HPDE6-E6E7 (cell line): ENCODE measurements at regions not wholly inside any gene's neighbourhood (a gene's known extent, or its start where the extent isn't known, plus 50 kb on each side); places are given as distances from the start of the nearest gene placed in this dataset.
"Not testable (repeated sequence)": the region's sequence is repeated elsewhere in the genome, so short reads cannot be mapped to it uniquely, and the experiment has no call there.

ENCODE experiments used
- DNase-seq: peaks from one replicate; pipeline ENCODE4 v3.0.0; 2011; ENCODE audit warnings: missing footprints; ENCODE audit errors: extremely low spot score

DNA sequence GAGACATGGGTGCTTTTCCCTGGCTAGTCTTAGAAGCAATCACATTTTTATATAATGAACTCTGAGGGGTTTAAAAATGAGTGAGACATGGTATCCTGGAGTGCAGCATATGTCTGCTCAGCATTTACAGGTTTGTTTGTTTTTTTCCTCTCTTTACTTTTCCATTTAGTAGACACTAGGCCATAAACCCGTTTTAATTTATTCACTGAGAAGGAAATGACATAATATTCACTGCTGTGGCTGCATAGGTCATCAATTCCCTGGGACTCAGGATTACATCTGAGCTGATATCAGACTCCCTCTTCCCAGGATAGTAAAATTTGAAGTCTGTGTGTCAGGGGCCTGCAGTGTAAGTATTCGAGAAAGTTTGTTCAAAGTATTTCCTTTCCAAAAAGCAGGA lies 178.9 kb upstream of the SPRY1 start:
- no peak for DNase-seq

DNA sequence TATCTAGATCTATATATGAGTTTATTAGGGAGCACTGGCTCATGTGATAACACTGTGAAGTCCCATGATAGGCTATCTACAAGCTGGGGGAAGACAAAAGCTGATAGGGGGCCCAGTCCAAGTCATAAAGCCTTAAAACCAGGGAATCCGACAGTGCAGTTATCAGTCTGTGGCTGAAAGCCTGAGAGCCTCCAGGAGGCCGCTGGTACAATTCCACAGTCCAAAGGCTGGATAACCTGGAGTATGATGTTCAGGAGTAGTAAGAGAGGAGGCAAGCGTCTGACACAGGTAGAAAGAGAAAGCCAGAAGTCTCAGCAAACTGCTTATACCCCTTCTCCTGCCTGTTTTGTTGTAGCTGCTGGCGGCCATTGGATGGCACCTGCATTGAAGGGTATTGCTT lies 177.6 kb upstream of the SPRY1 start:
- no peak for DNase-seq

DNA sequence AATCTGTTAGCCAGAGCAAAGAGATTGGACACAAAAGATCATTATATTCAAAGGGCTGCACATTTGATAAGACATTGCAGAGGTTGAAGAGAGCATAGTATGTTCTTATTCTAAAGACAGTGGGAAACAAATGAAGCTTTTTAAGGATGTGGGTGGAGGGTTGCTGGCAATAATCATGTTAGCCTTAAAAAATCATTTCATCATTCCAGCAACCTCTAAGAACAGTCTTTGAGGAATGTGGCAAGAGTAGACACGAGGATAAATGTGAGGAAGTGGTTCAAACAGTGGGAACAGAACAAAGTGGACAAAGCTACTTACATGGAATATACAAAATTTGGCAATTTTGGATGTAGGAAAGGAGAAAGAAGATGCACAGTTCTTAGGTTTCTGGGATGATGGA lies 167.3 kb upstream of the SPRY1 start:
- DNase-seq = no peak

DNA sequence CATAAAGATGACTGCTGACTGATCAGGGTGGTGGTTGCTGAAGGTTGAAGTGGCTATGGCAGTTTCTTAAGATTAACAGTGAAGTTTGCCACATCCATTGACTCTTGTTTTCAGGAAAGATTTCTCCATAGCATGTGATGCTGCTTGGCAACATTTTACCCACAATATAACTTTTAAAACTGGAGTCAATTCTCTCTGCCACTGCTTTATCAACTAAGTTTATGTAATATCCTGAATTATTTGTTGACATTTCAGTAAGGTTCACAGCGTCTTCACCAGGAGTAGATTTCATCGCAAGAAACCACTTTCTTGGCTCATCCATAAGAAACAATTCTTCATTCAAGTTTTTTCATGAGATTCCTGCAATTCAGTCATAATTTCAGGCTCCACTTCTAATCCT lies 166.5 kb upstream of the SPRY1 start:
- DNase-seq = no peak

DNA sequence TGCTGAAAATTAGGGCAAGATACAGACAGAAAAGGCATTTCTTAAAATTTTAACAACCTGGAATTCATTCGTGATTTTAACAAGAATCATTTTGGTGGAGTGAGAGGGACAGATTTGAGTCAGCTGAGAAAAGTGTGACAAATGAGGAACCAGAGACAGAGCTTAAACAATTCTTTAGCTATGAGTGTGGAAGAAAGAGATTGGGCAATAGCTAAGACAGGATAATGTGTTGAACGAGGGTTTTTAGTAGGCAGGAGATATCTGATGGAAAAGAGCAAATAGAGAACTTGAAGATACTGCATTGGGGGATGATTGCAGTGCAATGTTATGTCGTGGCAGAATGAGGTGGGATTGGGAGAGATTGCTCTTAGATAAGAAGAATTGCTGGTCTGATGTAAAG lies 164.2 kb upstream of the SPRY1 start:
- no peak for DNase-seq

DNA sequence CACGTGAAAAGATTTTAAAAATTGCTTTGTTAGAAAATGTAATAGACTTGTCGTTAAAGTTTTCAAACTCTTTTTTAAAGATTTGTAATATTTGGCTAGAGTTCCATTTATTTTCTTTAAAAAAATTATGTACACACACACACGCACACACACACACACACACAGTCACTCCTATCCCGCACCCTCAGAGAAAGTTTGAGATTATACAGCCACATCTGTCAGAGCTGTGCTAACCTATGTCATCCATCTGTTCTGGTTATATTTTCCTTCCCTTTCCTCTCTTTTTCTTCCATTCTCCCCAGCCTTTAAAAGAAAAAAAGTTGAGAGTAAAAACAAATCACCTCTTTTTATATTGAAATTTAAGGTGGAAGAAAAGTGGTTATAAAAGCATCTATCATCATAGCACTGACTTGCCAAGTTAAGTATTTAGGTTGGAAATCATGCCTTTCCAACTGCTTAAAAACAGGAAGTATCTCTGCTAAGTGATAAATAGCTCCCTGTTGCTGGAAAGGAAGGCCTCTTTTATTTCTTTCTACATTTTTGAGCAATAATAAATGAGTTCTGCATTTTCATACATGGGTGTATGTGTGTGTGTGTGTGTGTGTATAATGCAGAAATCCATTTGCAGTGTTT lies 163.3 kb upstream of the SPRY1 start:
- no peak for DNase-seq

DNA sequence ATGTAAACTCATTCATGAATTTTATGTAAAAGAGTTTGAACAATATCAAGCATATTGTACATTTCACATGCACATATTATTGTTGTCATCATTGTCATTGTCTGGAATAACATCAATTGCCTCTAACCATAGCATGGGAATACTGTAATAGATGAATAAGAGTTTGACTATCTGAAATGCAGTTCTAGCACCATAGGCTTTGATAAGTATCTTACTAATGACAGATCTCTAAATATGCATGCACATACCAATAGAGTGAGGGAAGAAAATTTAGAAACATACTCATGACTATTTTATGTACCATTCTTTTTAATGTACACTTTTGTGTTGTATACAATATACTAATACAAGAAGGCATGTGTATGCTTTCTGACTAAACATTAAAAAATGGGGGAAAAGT lies 161.6 kb upstream of the SPRY1 start:
- no peak for DNase-seq

DNA sequence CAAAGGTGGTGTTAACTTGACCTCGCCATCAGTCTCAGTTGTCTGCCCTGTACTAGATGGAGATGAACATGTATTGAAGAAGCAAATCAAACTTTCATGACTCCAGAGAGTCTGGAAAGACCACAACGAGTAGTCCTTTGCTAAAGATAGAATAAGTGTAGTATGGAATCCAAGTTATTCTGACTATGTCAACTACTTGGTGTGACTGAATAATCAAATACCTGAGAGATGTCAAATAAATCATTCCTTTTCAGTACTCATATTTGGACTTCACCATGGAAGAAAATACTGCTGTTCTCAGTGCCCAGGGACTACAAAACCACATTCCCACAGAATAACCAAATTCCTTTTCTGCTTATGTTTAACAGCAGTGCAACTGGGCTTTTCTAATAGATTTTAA lies 161.2 kb upstream of the SPRY1 start:
- DNase-seq = no peak

DNA sequence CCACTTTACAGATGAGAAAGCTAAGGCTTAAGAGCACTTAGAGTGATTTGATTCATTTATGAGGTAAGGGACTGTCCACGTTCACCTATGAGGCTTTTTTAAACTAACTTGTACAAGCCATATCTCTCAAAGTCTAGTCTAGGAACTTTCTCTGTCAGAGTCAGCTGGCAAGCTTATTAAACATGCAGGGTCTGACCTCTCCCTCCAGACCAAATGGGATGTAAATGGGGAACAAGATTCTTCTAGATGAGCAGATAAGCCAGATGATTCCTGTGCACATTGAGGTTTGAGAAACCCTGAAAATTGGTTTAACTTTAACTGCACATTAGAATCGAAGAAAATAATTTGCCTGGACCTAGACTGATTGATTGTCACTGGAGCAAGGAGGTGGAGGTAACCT lies 160.0 kb upstream of the SPRY1 start:
- DNase-seq = no peak

DNA sequence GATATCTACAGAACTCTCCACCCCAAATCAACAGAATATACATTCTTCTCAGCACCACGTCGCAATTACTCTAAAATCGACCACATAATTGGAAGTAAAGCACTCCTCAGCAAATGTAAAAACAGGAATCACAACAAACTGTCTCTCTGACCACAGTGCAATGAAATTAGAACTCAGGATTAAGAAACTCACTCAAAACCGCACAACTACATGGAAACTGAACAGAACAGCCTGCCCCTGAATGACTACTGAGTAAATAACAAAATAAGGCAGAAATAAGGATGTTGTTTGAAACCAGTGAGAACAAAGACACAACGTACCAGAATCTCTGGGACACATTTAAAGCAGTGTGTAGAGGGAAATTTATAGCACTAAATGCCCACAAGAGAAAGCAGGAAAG lies 156.3 kb upstream of the SPRY1 start:
- DNase-seq = not testable (repeated sequence)

DNA sequence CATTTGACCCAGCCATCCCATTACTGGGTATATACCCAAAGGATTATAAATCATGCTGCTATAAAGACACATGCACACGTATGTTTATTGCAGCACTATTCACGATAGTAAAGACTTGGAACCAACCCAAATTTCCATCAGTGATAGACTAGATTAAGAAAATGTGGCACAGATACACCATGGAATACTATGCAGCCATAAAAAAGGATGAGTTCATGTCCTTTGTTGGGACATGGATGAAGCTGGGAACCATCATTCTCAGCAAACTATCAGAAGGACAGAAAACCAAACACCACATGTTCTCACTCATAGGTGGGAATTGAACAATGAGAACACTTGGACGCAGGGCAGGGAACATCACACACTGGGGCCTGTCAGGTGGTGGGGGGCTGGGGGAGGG lies 153.4 kb upstream of the SPRY1 start:
- DNase-seq = not testable (repeated sequence)

DNA sequence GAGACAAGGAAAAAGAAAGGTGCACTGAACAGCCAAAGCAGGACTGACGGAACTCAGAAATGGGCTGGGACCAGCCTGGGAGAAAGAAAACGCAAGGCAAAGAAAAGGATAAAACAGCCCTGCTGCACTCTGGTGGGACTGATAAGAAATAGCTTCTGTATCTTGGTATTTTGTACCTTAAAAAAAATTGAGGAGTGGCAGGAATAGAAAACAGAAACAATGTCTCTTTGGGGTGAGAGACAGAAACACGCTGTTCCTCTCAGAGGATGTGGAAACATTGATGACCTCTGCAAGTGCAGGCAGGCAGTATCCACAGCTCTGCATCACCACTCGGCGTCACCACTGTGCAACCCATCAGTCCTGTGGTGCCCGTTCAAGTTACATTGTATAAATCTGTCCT lies 152.5 kb upstream of the SPRY1 start:
- DNase-seq = peak; percentile 25

DNA sequence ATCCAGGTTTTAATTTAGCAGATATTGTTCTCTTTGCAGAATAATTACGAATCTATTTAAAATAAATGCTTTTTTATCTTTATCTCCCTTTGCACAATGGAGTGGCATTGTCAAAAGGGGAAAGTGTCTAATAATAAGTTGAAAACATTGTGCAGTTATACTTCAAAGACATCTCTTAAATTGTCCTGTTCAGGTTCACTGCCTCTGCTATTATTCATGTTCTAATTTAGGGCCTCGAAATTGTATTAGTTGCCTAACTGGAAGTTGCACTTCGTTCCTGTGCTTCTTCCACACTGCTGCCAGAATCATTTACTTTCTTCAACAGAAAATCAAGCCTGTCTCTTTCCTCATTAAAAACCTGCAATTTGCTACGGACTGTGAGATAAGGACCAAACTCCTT lies 150.5 kb upstream of the SPRY1 start:
- no peak for DNase-seq

DNA sequence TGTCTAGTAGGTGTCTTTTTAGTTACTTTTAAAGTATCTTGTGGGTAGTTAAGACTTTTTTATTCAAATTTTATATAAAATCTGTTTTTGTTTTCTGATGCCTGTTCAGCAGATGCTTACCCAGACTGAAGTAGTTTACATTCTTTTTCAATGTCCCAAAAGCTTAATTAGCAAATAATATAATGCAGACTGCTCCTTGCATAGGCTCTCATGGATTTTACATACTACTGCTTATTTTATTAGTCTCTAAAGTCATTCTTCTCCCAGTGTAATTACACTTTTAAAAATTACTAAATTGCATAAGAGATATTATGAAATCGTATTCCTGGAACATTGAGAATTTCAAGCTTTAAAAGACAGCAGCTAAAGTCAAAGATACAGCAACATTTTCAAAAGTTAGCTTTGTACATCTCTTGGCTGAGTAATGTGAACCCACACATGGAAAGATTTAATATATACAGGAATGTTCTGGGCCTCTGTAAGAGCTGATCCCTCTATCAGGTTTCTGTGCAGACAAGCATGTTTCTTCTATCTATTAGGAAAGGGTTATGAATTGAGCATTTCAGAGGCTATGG lies 148.4 kb upstream of the SPRY1 start:
- no peak for DNase-seq

DNA sequence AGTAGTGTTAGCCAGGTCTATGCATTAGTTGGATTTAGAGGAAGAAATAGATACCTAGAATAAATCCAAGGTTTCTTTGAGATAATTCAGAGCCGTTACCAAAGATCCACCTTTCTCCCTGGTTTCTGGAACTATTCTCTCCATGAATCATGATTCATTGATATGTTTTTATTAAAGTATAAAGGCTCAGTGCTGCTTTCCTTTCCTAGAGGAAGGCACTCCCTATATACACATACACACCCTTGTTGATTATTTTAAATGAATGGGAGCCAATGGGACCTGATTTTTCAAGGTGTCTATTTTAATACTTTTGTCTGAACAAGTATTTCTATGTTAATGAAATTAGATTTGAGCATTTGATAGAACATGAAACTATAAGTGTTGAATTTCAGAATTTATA lies 146.8 kb upstream of the SPRY1 start:
- DNase-seq = no peak

DNA sequence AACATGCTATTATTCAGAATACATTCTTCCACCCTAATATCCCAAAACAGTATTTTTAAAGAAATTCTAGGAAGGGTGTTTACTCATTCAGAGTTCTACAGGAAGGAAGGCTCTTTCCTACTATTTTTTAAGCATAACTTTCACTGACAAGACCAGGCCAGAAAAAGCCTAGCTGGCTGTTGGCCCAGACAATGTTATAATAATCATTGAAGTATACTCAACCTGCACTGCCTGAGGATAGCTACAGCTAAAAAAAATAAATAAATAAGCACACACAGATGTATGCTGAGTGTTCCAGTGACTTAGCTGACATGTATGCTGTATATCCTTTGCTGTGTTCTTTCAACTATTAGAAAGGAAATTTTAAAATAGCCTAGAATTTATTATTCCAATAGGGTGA lies 145.8 kb upstream of the SPRY1 start:
- no peak for DNase-seq

DNA sequence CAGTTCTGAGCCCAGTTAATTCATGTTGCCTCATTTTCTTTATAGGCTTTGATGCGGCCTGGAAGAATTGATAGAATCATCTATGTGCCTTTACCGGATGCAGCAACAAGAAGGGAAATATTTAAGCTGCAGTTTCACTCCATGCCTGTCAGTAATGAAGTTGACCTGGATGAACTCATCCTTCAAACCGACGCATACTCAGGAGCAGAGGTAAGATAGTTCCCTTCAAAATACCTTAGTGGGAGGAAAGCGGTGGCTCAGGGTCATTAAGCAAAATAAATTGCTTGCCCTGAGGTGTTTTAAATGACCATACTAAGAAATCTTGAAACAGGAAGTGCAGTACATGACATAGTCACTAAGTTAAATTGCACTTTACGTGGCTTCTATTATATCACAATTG lies 140.6 kb upstream of the SPRY1 start:
- DNase-seq = no peak

DNA sequence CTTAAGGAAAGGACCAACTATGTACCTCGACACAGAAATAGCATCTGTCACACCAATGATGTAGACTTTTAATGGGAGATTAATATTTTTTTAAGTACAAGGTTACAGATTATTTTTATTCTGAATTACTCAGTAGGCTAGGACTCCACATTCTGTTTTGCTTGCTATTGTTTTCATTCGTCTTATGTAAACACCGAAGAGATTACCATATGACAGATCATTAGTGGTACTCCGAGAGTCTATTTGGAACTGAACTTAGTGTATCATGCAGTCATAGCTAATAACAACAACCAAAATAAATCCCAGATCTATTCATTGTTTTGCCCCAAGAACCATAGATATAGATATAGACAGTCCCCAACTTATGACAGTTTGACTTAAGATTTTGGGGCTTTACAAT lies 139.7 kb upstream of the SPRY1 start:
- DNase-seq = no peak

DNA sequence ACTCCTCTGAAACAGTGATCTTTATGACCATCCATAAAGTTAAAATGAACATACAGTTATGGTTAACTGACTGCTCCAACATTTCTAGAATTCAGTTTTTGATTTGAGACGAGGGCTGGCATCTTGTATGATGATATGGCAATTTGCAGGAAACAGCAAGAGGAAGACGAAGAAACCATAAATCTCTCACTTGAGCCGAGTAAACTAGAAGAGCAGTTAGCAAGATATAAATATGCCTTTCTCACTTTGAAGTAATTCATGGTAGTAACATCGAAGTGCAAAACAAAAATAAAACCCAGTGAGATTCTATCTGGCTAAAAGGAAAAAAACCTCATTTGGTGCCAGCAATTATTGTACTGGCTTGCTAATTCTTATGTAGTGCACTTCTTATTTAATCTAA lies 139.0 kb upstream of the SPRY1 start:
- no peak for DNase-seq

DNA sequence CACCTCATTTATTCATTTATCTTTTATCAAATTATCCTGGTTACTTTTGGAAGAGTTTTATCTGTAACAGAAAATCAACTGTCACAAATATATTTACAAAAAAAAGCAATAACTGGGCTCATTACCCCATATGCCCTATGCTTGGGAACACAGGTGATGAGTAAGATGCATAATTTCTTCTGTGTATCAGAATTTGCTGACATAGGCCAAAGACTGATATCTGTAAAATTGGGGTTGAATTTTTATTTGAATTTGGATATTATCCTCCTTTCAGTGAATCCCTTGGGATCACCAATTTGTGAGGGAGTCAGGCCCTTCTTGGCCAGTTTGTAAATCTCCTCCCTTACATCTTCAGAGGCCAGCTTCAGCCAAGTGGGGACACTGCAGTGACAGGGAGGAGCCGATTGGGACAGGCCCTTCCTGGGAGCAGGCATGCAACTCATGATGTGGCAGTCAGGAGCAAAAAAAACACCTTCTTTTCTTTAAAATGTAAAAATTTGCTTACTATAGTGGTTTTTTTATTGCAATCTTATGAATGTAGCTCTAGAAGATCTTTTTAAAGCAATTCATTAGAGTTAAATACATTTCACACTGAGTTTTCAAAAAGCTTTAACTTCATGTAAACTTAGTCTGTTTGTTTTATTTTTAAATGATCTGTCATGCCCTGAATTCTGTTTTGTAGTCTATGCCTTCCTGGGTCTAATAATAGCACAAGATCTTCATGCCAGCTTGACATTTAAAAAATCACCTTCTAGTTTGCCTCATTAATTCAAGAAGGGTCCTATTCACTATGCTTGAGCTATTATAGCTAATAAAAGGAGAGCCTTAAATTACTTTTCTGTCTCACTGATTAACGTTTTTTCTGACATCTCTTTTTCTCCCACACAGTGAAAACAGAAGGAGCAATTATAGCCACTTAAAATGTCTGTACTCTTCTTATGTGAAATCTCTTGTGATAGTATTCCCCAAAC lies 136.6 kb upstream of the SPRY1 start:
- no peak for DNase-seq

DNA sequence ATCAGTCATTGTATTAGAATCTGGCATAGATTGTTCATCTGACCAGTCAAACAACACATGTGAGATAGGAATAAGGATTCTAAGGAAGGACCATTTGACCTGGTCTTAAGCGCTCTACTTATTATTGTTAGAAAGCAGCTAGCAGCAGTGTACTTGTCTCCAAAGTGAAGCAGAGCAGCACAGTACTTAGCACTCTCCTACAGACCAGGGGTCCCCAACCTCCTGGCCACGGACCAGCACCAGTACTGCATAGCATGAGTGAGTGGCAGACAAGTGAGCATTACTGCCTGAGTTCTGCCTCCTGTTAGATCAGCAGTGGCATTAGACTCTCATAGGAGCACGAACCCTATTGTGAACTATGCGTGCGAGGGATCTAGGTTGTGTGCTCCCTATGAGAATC lies 135.9 kb upstream of the SPRY1 start:
- DNase-seq = no peak

DNA sequence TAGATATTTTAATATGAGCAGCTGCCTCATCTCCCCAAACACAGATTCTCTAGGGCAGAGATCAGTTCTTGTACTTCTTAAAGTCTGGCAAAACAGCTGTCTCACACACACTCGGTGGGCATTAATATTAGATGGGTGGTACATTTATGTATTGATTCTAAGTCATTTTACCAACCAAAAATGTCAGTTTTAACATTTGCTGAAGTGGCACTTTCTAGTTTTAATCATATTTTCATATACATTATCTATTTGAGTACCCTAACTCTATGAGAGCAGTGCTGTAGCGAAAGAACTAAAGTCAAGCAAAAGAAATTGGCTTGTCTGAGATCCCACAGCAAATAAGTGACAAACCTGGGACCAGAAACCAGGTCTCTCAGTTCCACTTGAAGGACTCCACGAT lies 134.5 kb upstream of the SPRY1 start:
- no peak for DNase-seq

DNA sequence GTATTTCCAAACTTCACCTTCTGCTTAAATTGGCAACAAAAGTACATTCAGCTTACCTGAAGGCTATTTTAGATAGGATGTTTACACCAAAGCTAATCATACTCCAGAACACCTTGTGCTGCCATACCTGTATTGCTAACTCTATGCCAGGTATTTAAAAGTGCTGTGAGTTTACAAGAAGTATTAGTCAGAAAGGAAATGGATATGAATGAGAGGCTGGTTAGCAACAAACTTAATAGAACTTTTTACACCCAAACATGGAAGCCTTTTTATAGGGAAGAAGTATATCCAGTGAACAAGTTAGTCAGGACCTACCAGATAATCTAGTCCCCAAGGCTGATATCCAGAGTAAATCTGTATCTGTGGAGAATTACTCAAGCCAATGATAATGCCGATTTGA lies 131.2 kb upstream of the SPRY1 start:
- DNase-seq = no peak
